PFSK-1 (cell line): ENCODE measurements at regions not wholly inside any gene's neighbourhood (a gene's known extent, or its start where the extent isn't known, plus 50 kb on each side); places are given as distances from the start of the nearest gene placed in this dataset.

Experiments used
- POLR2AphosphoS5 ChIP-seq: IDR thresholded peaks from 2 replicates; pipeline ENCODE4 v1.6.1; 2012; ENCODE audit warnings: low read depth, mild to moderate bottlenecking, control low read depth, low read length, moderate library complexity
- REST ChIP-seq, 2 experiments: IDR thresholded peaks; 2 replicates each; pipeline versions ENCODE4 v1.6.1 to v1.8.0; 2011 to 2012; ENCODE audit warnings: low read depth in 2 of 2, low read length in 2 of 2, control low read depth in 1 of 2, inconsistent platforms in 1 of 2, mild to moderate bottlenecking in 1 of 2, moderate library complexity in 1 of 2; ENCODE audit not compliant: insufficient read depth in 1 of 2
- TAF1 ChIP-seq: IDR thresholded peaks from 2 replicates; pipeline ENCODE4 v1.6.1; 2012; ENCODE audit warnings: low read length, control low read depth, borderline replicate concordance; ENCODE audit not compliant: insufficient read depth

DNA sequence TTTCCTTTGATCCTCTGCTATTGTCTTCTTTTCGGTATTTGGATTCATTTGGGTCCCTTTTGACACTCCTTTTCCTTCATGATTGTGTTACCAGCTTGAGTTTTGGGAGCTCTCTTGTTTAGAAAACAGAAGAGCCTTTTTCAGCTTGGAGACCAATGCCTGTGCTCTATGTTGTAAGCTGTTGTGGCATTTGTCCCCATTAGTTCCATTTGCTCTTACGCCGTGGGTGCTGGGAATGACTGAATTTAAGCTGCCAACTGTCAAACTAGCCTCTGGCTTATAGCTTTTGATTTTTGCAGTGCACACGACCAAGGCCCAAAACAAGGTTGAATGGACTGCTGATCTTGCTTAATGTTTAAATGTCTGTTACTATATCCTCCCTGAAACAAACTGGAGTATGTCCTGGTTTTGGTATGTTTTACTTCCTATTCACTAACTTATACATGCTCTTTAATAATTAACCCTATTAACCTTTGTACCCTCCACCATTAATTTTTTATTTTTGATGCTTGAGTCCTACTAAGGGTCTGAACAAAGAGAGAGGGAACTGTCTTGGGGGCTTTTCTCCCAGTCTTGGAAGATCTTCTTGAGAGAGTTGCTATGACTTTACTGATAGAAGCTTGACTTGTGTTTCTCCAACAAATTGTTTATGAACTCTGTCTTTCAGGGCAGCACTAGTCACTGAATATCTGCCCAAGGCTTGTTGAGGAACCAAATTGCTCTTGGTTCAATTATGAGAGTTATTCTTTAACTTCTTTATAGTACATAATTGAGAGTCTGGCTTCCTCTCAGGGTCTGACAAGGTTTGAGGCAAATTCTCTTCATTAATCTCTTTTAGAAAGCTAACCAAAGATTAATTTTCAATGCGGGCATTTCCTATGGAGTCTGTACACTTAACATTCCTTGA is 100.3 kb upstream of the SIRPG start:
- TF ChIP-seq POLR2AphosphoS5, result no peak
- no peak for TF ChIP-seq REST (IDR thresholded peaks at IDR 0.05; ENCODE audit: insufficient read depth in 1 of 2, low read depth in 2 of 2, low read length in 2 of 2)
- no peak for TF ChIP-seq TAF1
